ENCODE measurements at regions not wholly inside any gene's neighbourhood (a gene's known extent, or its start where the extent isn't known, plus 50 kb on each side); places are given as distances from the start of the nearest gene placed in this dataset.

- TF ChIP-seq USF2 (IDR thresholded peaks at IDR 0.05; ENCODE audit: low read depth, low read length) (no peak), MAZ (IDR thresholded peaks at IDR 0.05; ENCODE audit: borderline replicate concordance, low read depth, low read length) (no peak), FOS (IDR thresholded peaks at IDR 0.05; ENCODE audit: low read depth, low read length) (no peak), CEBPB (IDR thresholded peaks at IDR 0.05; ENCODE audit: low read depth, low read length) (no peak), RCOR1 (IDR thresholded peaks at IDR 0.05; ENCODE audit: insufficient replicate concordance, low read length) (no peak), MXI1 (IDR thresholded peaks at IDR 0.05; ENCODE audit: borderline replicate concordance, low read depth, low read length) (no peak), RAD21 (IDR thresholded peaks at IDR 0.05; ENCODE audit: low read length) (no peak)
- TF ChIP-seq, protein P1, sequence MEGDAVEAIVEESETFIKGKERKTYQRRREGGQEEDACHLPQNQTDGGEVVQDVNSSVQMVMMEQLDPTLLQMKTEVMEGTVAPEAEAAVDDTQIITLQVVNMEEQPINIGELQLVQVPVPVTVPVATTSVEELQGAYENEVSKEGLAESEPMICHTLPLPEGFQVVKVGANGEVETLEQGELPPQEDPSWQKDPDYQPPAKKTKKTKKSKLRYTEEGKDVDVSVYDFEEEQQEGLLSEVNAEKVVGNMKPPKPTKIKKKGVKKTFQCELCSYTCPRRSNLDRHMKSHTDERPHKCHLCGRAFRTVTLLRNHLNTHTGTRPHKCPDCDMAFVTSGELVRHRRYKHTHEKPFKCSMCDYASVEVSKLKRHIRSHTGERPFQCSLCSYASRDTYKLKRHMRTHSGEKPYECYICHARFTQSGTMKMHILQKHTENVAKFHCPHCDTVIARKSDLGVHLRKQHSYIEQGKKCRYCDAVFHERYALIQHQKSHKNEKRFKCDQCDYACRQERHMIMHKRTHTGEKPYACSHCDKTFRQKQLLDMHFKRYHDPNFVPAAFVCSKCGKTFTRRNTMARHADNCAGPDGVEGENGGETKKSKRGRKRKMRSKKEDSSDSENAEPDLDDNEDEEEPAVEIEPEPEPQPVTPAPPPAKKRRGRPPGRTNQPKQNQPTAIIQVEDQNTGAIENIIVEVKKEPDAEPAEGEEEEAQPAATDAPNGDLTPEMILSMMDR (conservative IDR thresholded peaks at IDR 0.05; ENCODE audit: low read depth, low read length): no peak
Observed at GRCh38 chr2:65731476-65731875, 299.1 kb upstream of the SPRED2 start.

All from IMR-90 (cell line).